ENCODE measurements at regions not wholly inside any gene's neighbourhood (a gene's known extent, or its start where the extent isn't known, plus 50 kb on each side); places are given as distances from the start of the nearest gene placed in this dataset.

DNA sequence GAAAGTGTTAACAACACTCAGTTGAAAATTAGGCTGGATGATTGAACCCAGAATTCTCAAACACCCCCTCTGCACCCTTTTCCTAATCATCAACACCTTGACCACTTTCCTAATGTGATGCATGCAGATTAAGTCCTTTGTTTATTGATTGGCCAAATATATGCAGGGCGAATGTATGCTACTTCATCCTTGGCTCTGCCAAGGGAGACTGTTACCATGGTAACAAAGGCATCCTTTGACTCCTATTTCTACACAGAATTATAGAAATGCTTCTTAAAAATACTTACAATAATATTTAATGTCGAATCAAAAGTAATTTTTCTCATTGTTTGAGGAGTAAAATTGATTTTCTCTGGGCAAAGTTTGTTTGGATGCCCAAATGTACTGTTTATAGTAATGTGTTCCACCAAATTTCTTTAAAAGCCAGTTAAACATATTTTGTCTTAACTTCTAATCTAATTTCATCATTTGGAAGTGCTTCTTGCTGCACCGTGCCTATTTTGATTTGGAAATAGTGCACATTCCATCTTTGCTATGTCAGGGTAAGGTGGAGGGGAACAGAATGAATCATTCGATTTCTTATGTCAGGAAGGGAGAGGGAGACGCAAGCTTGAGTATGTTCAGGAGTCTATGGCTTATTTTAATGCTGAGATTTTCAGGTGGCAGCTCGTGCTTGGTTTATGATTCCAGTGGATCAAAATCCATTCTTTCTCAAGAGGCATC is 1384.3 kb upstream of the WWC1 start:
- no peak for TF ChIP-seq EZH2 (IDR thresholded peaks at IDR 0.05; ENCODE audit: borderline replicate concordance, low read length)
- TF ChIP-seq, protein P1, sequence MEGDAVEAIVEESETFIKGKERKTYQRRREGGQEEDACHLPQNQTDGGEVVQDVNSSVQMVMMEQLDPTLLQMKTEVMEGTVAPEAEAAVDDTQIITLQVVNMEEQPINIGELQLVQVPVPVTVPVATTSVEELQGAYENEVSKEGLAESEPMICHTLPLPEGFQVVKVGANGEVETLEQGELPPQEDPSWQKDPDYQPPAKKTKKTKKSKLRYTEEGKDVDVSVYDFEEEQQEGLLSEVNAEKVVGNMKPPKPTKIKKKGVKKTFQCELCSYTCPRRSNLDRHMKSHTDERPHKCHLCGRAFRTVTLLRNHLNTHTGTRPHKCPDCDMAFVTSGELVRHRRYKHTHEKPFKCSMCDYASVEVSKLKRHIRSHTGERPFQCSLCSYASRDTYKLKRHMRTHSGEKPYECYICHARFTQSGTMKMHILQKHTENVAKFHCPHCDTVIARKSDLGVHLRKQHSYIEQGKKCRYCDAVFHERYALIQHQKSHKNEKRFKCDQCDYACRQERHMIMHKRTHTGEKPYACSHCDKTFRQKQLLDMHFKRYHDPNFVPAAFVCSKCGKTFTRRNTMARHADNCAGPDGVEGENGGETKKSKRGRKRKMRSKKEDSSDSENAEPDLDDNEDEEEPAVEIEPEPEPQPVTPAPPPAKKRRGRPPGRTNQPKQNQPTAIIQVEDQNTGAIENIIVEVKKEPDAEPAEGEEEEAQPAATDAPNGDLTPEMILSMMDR (IDR thresholded peaks at IDR 0.05; ENCODE audit: low read length), result no peak
- Histone ChIP-seq H3K9me3 (ENCODE audit: low read length) (no peaks in the 10 kb centered on the region), H3K4me1 (ENCODE audit: insufficient read depth, low read length, severe bottlenecking) (no peaks in the 10 kb centered on the region), H3K36me3 (ENCODE audit: insufficient read depth, low read length) (no peaks in the 10 kb centered on the region), H4K20me1 (ENCODE audit: insufficient read depth, low read length) (no peaks in the 10 kb centered on the region), H3K9ac (ENCODE audit: low read length) (no peak overlapping the region), H3K4me2 (ENCODE audit: low read length) (no peak overlapping the region), H3K27me3 (ENCODE audit: insufficient read depth, low read length) (no peaks in the 10 kb centered on the region), H3K79me2 (ENCODE audit: insufficient read depth, low read length) (no peaks in the 10 kb centered on the region), H3K9me2 (ENCODE audit: low read depth, low read length) (no peaks in the 10 kb centered on the region), H3K27ac (ENCODE audit: low read depth, low read length, poor library complexity, severe bottlenecking) (no peak overlapping the region), H3K4me3 (ENCODE audit: low read depth, low read length, poor library complexity, severe bottlenecking) (no peak overlapping the region), H2AFZ (ENCODE audit: low read length) (no peak overlapping the region), H3F3A (ENCODE audit: insufficient read depth, low read length) (no peaks in the 10 kb centered on the region)

DNA sequence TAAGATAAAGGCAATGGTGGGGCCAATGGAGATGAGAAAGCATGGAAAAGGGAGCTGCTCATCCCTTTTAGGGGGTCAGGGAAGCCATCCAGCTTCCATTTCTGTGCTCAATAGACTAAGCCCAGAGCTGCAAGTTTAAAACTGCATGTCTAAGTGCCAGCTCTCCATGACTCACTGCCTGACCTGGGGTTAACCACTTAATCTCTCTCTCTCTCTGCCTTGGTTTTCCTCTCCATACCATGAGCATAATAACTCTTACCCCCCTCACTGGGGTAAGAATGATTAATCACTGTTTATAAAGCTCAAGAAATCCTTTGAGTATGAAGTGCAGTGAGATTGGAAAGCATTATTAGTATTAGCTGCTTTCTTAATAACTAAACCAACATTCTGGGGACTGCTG is 1382.4 kb upstream of the WWC1 start:
- Histone ChIP-seq H3K79me2 (ENCODE audit: insufficient read depth, low read length) (no peaks in the 10 kb centered on the region), H3K9me2 (ENCODE audit: low read depth, low read length) (no peaks in the 10 kb centered on the region)

DNA sequence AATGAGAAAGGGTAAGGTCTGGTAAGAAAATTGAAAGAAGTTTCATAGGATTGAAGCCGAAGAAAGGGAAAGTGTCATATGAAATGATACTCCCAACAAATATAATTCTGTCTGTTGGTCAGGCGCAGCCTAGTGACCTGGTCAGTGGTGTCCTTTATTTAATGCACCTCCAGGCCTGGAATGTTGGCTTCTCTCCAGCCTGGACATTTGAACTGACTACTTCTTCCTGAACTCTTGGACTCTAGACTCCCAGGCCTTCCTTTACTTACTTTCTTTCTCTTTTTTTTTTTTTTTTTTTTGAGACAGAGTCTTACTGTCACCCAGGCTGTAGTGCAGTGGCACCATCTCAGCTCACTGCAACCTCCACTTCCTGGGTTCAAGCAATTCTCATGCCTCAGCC is 1381.5 kb upstream of the WWC1 start:
- Histone ChIP-seq H3K79me2 (ENCODE audit: insufficient read depth, low read length) (no peaks in the 10 kb centered on the region), H3K9ac (ENCODE audit: low read length) (no peak overlapping the region), H3K27me3 (ENCODE audit: insufficient read depth, low read length) (no peaks in the 10 kb centered on the region), H3K4me1 (ENCODE audit: insufficient read depth, low read length, severe bottlenecking) (no peaks in the 10 kb centered on the region), H3K4me3 (ENCODE audit: low read depth, low read length, poor library complexity, severe bottlenecking) (no peak overlapping the region), H3K9me3 (ENCODE audit: low read length) (no peaks in the 10 kb centered on the region), H3K36me3 (ENCODE audit: insufficient read depth, low read length) (no peaks in the 10 kb centered on the region), H2AFZ (ENCODE audit: low read length) (no peak overlapping the region), H3K4me2 (ENCODE audit: low read length) (no peak overlapping the region), H3K9me2 (ENCODE audit: low read depth, low read length) (no peaks in the 10 kb centered on the region), H3F3A (ENCODE audit: insufficient read depth, low read length) (no peaks in the 10 kb centered on the region), H4K20me1 (ENCODE audit: insufficient read depth, low read length) (no peaks in the 10 kb centered on the region), H3K27ac (ENCODE audit: low read depth, low read length, poor library complexity, severe bottlenecking) (no peak overlapping the region)
- TF ChIP-seq, protein P1 (IDR thresholded peaks at IDR 0.05; ENCODE audit: low read length), result no peak
- no peak for TF ChIP-seq EZH2 (IDR thresholded peaks at IDR 0.05; ENCODE audit: borderline replicate concordance, low read length)

More for the DNA sequence above, 1382.4 kb upstream of the WWC1 start:
- Histone ChIP-seq H3K27me3 (ENCODE audit: insufficient read depth, low read length) (no peaks in the 10 kb centered on the region), H3K4me2 (ENCODE audit: low read length) (no peak overlapping the region), H3F3A (ENCODE audit: insufficient read depth, low read length) (no peaks in the 10 kb centered on the region), H3K4me1 (ENCODE audit: insufficient read depth, low read length, severe bottlenecking) (no peaks in the 10 kb centered on the region), H3K36me3 (ENCODE audit: insufficient read depth, low read length) (no peaks in the 10 kb centered on the region), H3K4me3 (ENCODE audit: low read depth, low read length, poor library complexity, severe bottlenecking) (no peak overlapping the region), H3K9ac (ENCODE audit: low read length) (no peak overlapping the region), H3K9me3 (ENCODE audit: low read length) (no peaks in the 10 kb centered on the region), H3K27ac (ENCODE audit: low read depth, low read length, poor library complexity, severe bottlenecking) (no peak overlapping the region), H4K20me1 (ENCODE audit: insufficient read depth, low read length) (no peaks in the 10 kb centered on the region), H2AFZ (ENCODE audit: low read length) (no peak overlapping the region)
- TF ChIP-seq, protein P1 (IDR thresholded peaks at IDR 0.05; ENCODE audit: low read length), result no peak
- TF ChIP-seq EZH2 (IDR thresholded peaks at IDR 0.05; ENCODE audit: borderline replicate concordance, low read length), result no peak
